Neutrophil (primary cell): ENCODE measurements at regions not wholly inside any gene's neighbourhood (a gene's known extent, or its start where the extent isn't known, plus 50 kb on each side); places are given as distances from the start of the nearest gene placed in this dataset.

Experiments used
- H3K27ac ChIP-seq: fragments of 200-600 bp; sonication (generic); 2 replicates; pipeline ENCODE4 v1.5.1; 2016; ENCODE audit warnings: mild to moderate bottlenecking, moderate library complexity
- H3K27me3 ChIP-seq: fragments of 200-600 bp; sonication (generic); 2 replicates; pipeline ENCODE4 v1.6.0; 2016; ENCODE audit warnings: mild to moderate bottlenecking
- H3K36me3 ChIP-seq: fragments of 200-600 bp; sonication (generic); 2 replicates; pipeline ENCODE4 v1.5.1; 2017
- H3K4me1 ChIP-seq, 2 experiments: fragments of 200-600 bp in 1 of 2; sonication (generic) in 1 of 2; 1 replicate in 1 of 2; 2 replicates in 1 of 2; pipeline versions ENCODE4 v1.5.1 to v1.6.1; 2013 to 2016; ENCODE audit warnings: low read depth in 1 of 2, low read length in 1 of 2, mild to moderate bottlenecking in 1 of 2, moderate library complexity in 1 of 2; ENCODE audit not compliant: control insufficient read depth in 1 of 2, insufficient read depth in 1 of 2
- H3K4me3 ChIP-seq, 2 experiments: fragments of 200-600 bp in 1 of 2; sonication (generic) in 1 of 2; 1 replicate in 1 of 2; 2 replicates in 1 of 2; pipeline ENCODE4 v1.5.1; 2013 to 2016; ENCODE audit warnings: low read depth in 1 of 2, low read length in 1 of 2, mild to moderate bottlenecking in 1 of 2, moderate library complexity in 1 of 2
- H3K9me3 ChIP-seq: fragments of 200-600 bp; sonication (generic); 2 replicates; pipeline ENCODE4 v1.5.1; 2016
- TF ChIP-seq, protein P1 (sequence below): fragments of 200-600 bp; sonication (generic); IDR thresholded peaks from 2 replicates; pipeline ENCODE4 v1.5.1; 2016; ENCODE audit warnings: antibody characterized with exemption

DNA sequence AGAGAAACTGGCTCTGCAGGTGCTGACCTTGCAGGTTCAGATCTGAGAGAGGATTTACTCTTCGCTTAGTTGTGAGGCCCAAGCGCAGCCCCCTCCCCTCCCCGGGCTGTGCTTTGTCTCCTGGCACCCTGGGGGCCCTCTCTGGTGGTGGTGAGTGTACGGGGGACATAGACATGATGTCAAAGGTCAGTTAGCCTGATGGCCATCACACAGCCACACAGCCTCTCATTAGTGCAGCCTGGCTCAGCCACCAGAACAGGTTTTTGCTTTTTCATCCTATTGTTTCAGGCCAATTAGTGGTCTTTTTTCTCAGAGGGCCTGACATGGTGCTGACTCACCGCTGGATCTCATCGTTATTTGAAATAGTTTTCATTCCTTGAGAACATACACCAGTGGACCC lies 437.9 kb downstream of the AACS start:
- no peak overlapping the region for H3K4me3 ChIP-seq
- no peaks in the 10 kb centered on the region for H3K36me3 ChIP-seq
- no peaks in the 10 kb centered on the region for H3K27me3 ChIP-seq
- TF ChIP-seq, protein P1, sequence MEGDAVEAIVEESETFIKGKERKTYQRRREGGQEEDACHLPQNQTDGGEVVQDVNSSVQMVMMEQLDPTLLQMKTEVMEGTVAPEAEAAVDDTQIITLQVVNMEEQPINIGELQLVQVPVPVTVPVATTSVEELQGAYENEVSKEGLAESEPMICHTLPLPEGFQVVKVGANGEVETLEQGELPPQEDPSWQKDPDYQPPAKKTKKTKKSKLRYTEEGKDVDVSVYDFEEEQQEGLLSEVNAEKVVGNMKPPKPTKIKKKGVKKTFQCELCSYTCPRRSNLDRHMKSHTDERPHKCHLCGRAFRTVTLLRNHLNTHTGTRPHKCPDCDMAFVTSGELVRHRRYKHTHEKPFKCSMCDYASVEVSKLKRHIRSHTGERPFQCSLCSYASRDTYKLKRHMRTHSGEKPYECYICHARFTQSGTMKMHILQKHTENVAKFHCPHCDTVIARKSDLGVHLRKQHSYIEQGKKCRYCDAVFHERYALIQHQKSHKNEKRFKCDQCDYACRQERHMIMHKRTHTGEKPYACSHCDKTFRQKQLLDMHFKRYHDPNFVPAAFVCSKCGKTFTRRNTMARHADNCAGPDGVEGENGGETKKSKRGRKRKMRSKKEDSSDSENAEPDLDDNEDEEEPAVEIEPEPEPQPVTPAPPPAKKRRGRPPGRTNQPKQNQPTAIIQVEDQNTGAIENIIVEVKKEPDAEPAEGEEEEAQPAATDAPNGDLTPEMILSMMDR, result no peak
- H3K4me1 ChIP-seq, result no peaks in the 10 kb centered on the region
- no peaks in the 10 kb centered on the region for H3K9me3 ChIP-seq
- no peak overlapping the region for H3K27ac ChIP-seq

DNA sequence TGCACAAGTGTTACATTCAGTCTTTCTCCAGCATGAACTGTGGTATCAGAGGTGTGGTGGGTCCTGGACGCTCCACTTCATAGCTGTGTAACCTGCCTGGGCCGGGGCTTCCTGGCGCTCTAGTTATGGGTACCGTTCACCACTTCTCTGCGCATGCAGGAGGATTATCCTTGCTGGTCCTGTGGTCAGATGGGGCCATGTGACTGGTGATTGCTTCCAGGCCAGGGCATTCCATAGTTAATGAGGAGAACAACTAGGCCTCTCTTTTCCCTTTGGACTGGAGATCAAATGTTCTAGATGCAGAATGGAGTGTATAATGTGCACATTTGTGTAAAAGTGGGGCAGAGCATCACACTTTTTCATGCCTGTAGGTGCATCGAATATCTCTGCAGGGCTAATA lies 444.0 kb downstream of the AACS start:
- Histone ChIP-seq H3K4me1 (no peaks in the 10 kb centered on the region), H3K27ac (no peak overlapping the region), H3K27me3 (no peaks in the 10 kb centered on the region), H3K9me3 (no peaks in the 10 kb centered on the region), H3K4me3 (no peak overlapping the region), H3K36me3 (no peaks in the 10 kb centered on the region)
- TF ChIP-seq, protein P1, result no peak

DNA sequence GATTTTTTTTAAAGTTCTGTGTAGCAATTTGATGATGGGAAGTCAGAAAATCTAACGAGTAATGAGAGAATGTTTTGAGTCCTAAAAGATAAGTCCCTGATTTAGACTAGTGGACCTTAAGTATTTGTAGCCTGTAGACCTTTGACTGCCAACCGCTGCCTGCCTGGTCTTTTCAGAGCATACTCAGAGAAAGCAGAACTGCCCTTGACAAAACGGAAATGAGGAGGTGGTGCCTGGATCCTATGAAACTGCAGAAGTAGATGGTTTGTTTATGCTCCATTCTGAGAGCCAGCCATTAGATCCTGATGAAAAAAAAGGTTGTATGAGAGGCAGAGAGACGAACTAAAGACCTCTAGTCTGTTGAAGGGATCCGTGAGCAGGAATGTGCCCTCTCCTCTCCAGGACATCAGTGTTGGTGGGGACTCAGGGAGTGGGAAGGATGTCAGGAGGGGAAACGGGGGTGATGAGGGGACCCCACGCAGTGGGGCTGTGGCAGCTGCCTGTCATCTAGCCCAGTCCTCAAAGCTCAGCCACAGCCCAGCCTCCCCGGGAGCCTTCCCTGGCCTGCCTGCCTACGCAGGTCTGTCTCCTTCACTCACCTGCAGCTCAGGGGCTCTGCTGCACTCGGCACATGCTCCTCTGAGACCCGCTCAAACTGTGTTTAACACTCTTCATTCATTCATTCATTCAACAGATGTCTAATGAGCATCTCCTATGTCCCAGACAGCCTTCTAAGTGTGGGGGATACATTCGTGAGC lies 447.5 kb downstream of the AACS start:
- H3K4me1 ChIP-seq, result no peaks in the 10 kb centered on the region
- no peak overlapping the region for H3K27ac ChIP-seq
- H3K9me3 ChIP-seq, result no peaks in the 10 kb centered on the region
- no peak overlapping the region for H3K4me3 ChIP-seq
- no peaks in the 10 kb centered on the region for H3K36me3 ChIP-seq
- H3K27me3 ChIP-seq, result no peaks in the 10 kb centered on the region
- TF ChIP-seq, protein P1, result no peak

DNA sequence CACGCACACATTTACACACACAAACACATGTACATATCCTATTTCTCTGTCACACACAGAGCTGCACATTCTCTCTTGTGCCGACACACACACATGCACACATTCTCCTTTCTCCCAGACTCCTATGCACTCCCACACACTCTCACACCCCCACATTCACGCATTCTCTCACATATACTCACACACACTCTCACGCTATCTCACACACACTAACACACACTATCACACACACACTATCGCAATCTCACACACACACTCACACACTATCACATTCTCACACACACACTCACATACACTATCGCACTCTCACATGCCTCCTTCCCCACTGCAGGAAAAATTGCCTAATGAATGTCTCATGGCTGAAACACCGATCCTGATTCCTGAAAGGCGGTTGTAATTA lies 450.7 kb downstream of the AACS start:
- Histone ChIP-seq H3K9me3 (no peaks in the 10 kb centered on the region), H3K36me3 (no peaks in the 10 kb centered on the region), H3K4me3 (no peak overlapping the region), H3K4me1 (no peaks in the 10 kb centered on the region), H3K27ac (no peak overlapping the region), H3K27me3 (no peaks in the 10 kb centered on the region)
- TF ChIP-seq, protein P1, result no peak

DNA sequence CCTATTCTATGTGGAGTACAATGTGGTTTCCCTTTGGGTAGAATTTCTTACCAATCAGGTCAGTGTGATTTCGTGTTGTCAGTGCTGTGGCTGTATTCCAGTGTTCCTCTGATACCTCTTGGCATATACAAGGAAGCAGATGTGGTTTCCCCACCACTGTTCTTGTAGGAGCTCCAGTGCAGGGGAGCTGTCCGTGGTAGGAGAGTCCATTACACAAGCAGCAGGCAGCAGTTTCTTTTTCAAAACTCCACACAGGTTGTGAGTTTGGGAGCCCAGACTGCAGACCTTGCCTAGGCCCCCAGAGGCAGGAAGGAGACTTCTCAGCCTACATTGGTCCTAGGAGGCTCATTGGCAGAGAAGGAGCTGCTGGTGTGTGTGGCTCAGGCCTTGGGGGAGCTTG lies 452.8 kb downstream of the AACS start:
- no peaks in the 10 kb centered on the region for H3K9me3 ChIP-seq
- H3K27me3 ChIP-seq, result no peaks in the 10 kb centered on the region
- no peaks in the 10 kb centered on the region for H3K4me1 ChIP-seq
- no peak overlapping the region for H3K27ac ChIP-seq
- no peak overlapping the region for H3K4me3 ChIP-seq
- no peaks in the 10 kb centered on the region for H3K36me3 ChIP-seq
- TF ChIP-seq, protein P1, result no peak
